NCI-H1436 (cell line): ENCODE measurements at regions not wholly inside any gene's neighbourhood (a gene's known extent, or its start where the extent isn't known, plus 50 kb on each side); places are given as distances from the start of the nearest gene placed in this dataset.
"Not testable (repeated sequence)": the region's sequence is repeated elsewhere in the genome, so short reads cannot be mapped to it uniquely, and the experiment has no call there.

Source experiments
- DNase-seq: peaks from one replicate; lab custom pipeline; 2025; lab: John Stamatoyannopoulos, UW

GRCh38 chr2:75389271-75389670 is 171.5 kb downstream of the EVA1A start:
- no peak for DNase-seq

GRCh38 chr2:75381032-75381431 is 179.7 kb downstream of the EVA1A start:
- no peak for DNase-seq

DNA sequence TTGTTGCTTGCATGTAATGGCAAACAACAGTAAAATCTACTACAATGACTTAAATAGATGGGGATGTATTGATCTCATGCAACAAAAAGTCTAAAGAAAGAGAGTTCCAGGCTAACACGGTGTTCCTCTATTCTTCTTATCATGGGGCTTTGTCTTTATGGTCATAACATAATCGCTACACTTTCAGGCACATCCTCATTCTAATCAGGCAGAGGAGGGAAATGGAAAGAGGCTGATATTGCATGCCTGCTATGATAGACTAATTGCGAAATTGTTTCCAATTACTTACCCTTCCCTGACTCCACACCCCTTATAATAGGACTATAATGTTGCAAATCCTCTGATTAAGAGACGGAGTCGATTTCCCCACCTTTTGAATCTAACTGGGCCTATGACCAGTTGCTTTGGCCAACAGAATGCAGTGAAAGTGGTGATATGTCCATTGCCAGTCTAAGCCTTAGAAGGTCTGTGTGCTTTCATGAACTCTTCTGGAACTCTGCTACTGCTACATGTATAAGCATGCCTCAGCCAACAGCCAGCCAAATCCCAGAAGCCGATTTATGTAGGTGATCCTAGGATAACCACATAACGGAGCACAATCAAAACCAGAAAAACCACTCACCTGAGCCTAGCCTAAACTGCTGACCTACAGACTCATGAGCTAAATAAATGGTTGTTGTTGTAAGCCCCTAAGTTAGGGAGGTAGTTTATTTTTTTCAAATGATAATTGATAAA is 180.3 kb upstream of the TACR1 start:
- no peak for DNase-seq

- DNase-seq: no peak
Measured at GRCh38 chr2:75375646-75376582, 176.6 kb upstream of the TACR1 start.

- DNase-seq: not testable (repeated sequence)
Measured at GRCh38 chr2:75374414-75374957, 175.2 kb upstream of the TACR1 start.

DNA sequence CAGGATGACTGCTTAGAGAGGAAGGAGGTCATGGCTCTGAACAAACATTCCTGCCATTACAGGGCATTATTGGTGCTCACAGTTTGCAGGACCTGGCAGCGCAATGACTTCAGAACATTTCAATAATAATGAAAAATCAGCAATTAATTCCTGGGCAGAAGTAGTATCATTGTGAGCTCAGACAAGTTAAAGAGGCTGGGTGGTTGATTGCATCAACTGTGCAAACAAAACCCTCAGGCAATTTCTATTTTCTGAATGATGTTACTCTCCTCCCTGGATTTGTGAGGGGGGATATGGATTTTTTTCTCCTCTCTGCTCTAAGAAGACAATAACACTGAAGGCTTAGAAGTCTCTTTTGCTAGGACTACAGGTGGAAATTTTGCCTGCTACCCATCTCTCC is 168.1 kb upstream of the TACR1 start:
- no peak for DNase-seq

- DNase-seq: no peak
Measured at GRCh38 chr2:75361486-75361885, 162.2 kb upstream of the TACR1 start.

GRCh38 chr2:75360945-75361344 is 161.6 kb upstream of the TACR1 start:
- no peak for DNase-seq

GRCh38 chr2:75356865-75357264 is 157.5 kb upstream of the TACR1 start:
- DNase-seq: no peak

DNA sequence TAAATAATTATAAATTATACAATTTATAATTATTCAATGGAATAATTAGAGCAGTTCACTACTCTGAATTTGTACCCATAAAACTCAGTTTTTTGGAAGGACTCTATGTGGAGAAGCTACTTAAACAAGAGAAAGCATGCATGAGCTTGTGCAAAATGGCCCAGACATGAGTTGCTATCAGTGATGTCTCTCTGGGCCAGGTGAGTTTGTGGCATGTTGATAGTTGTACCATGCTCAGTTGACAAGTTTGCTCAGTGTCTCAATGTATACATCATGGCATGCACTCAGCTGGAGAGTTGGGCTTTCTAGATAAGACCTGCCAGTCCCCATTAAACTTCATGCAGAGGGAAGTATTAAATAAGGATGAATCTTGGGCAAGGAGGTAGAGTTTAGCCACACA is 153.8 kb upstream of the TACR1 start:
- DNase-seq: no peak

DNA sequence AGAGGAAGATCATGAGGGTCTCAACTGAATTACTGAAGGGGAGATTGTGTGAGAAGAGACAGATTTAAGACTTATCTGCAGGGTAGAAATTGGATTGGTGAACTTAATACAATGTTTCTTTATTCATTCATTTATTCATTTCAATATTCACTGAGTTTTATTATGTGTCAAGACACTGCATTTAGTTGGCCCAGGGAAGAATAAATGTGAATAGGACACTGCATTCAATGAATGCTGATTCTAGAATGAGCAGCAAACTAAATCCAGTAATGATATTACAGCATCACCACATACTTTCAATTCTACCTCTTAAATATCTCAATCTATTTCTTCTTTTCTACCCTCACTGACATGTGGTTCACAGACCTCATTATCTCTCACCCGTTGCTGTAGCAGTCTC is 149.0 kb upstream of the TACR1 start:
- no peak for DNase-seq

- DNase-seq: no peak
Measured at GRCh38 chr2:75344146-75344545, 144.8 kb upstream of the TACR1 start.

DNA sequence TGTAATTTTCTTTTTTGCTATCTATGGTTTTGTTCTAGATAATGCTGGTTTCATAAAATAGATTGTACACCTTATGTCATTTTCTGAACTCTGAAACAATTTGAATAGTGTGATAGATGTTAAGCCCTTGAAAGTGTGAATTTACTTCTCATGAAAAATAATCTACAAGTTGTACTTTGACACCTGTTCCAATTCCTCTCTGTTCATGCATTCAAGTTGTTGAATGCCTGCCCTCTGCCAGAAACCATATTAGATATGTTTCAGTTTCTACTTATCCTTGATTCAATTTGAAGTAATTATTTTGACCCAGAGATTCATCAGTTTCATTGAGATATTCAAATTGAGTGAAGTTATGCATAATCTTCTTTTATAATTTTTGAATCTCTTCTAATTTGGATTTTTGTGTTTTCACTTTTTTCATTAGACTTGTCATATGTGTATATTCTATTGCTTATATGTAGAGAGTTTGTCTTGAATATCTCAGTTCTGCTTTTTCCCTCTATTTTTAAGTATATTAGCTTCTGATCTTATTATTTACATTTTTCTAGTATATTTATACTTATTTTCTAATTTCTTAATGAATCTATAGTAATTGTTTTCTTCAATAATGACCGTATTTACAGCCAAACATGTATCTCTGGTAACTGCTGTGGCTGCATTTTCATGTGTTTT is 143.3 kb upstream of the TACR1 start:
- no peak for DNase-seq

GRCh38 chr2:75340560-75340959 is 141.2 kb upstream of the TACR1 start:
- DNase-seq: peak; percentile 22

- DNase-seq: no peak
Measured at GRCh38 chr2:75338461-75338860, 139.1 kb upstream of the TACR1 start.

DNA sequence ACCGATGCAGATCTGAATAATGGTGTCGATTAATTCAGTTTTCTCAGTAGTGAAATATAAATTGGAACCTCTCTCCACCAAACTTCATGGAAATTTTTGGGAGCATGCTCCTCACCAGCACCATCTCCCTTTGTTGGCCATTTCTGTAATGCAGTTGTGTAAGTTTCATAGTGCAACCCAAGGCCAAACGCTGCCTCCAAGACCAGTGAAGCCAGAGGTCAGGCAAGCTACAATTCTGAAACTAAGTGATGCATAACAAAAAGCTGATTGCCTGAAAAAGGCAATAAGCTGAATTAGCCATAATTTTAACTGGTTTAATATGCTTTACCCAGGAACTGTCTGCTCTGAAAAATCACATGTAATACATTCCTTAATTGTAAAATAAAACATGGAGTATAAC is 138.3 kb upstream of the TACR1 start:
- no peak for DNase-seq

DNA sequence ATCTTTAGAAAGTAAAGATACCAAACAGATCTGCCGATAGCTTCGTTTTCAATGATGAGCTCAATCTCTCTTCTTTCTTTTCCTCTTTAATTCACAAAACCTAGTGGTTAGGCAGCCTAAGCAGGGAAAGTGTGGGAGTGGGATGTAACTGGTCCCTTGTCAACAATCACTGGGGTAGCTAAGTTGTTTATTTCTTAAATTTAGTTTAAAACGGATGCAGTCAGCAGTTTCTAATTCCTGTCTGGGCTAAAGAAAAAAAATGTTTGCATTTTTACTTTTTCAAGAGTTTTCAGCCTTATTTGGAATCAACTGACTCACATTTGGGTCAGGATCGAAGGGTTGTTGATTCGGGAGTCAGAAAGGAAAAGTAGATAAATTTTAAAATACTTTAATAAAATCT is 137.7 kb upstream of the TACR1 start:
- no peak for DNase-seq

- DNase-seq: no peak
Measured at GRCh38 chr2:75336451-75336850, 137.1 kb upstream of the TACR1 start.

- no peak for DNase-seq
Measured at GRCh38 chr2:75334076-75334475, 134.8 kb upstream of the TACR1 start.

DNA sequence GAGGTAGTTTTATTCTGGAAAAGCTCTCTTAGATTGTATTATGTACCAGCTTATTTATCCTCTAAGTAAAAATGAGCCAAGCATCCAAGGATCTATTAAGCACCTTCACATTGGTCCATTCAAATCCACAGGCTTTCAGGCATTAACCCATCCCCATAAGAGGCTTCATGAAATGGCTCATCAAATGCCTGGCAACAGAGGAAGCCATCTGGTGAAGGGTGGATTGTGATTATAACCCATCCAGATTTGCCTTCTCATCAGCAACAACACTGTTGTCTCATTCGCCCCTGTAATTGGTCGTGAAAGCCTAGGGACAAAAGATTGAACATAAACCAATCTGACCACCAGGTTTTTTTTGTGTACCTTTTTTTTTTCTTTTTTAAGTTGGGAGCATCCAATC is 134.3 kb upstream of the TACR1 start:
- no peak for DNase-seq

- no peak for DNase-seq
Measured at GRCh38 chr2:75328156-75328555, 128.8 kb upstream of the TACR1 start.

DNA sequence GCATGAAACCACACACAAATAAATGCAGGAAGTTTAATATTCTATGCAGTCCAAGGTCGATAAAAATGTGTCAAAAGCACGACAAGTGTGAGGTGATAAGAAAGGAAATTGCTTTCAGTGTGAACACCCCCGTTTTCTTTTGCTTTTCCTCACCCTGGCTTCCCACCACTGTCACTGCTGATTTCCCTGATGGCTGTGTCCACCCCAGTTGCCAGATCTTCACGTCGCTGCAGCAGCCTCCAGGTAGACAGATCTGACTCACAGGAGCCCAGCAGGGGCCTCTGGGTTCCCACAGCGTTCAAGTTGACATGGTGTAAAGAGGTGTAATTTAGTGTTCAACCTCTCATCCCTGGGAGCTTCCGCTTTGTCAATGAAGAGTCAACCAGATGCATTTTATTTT is 128.0 kb upstream of the TACR1 start:
- DNase-seq: no peak
